Islet of Langerhans (tissue), 1 donor: ENCODE measurements at regions not wholly inside any gene's neighbourhood (a gene's known extent, or its start where the extent isn't known, plus 50 kb on each side); places are given as distances from the start of the nearest gene placed in this dataset.
"Not testable (repeated sequence)": the region's sequence is repeated elsewhere in the genome, so short reads cannot be mapped to it uniquely, and the experiment has no call there.

Experiments
- FAIRE-seq: peaks from one replicate; lab custom pipeline; 2011; peaks lifted over from hg19 to GRCh38; lab: Jason Lieb, UNC

- no peak for FAIRE-seq
Observed at GRCh38 chr2:2734308-2734707, 403.2 kb upstream of the MYT1L start.

- no peak for FAIRE-seq
Observed at GRCh38 chr2:2733818-2734217, 402.7 kb upstream of the MYT1L start.

GRCh38 chr2:2732331-2733119 lies 401.4 kb upstream of the MYT1L start:
- no peak for FAIRE-seq

GRCh38 chr2:2731816-2732284 lies 400.8 kb upstream of the MYT1L start:
- FAIRE-seq, result no peak

- no peak for FAIRE-seq
Observed at GRCh38 chr2:2731101-2731815, 400.2 kb upstream of the MYT1L start.

GRCh38 chr2:2730301-2730833 lies 399.3 kb upstream of the MYT1L start:
- FAIRE-seq, result no peak

- FAIRE-seq, result no peak
Observed at GRCh38 chr2:2729246-2729645, 398.2 kb upstream of the MYT1L start.

- FAIRE-seq, result no peak
Observed at GRCh38 chr2:2728635-2729034, 397.6 kb upstream of the MYT1L start.

- FAIRE-seq, result no peak
Observed at GRCh38 chr2:2727876-2728511, 396.9 kb upstream of the MYT1L start.

GRCh38 chr2:2726163-2726562 lies 395.1 kb upstream of the MYT1L start:
- no peak for FAIRE-seq

GRCh38 chr2:2723064-2723463 lies 392.0 kb upstream of the MYT1L start:
- FAIRE-seq, result no peak

GRCh38 chr2:2721296-2721835 lies 390.3 kb upstream of the MYT1L start:
- FAIRE-seq, result no peak

GRCh38 chr2:2720806-2721205 lies 389.7 kb upstream of the MYT1L start:
- not testable (repeated sequence) for FAIRE-seq

GRCh38 chr2:2720351-2720750 lies 389.3 kb upstream of the MYT1L start:
- no peak for FAIRE-seq

- FAIRE-seq, result no peak
Observed at GRCh38 chr2:2719781-2720180, 388.7 kb upstream of the MYT1L start.

GRCh38 chr2:2719015-2719414 lies 387.9 kb upstream of the MYT1L start:
- no peak for FAIRE-seq

GRCh38 chr2:2717406-2717805 lies 386.3 kb upstream of the MYT1L start:
- no peak for FAIRE-seq

- FAIRE-seq, result no peak
Observed at GRCh38 chr2:2716771-2717170, 385.7 kb upstream of the MYT1L start.

- no peak for FAIRE-seq
Observed at GRCh38 chr2:2715036-2715818, 384.2 kb upstream of the MYT1L start.

- FAIRE-seq, result no peak
Observed at GRCh38 chr2:2714408-2714807, 383.3 kb upstream of the MYT1L start.

GRCh38 chr2:2709431-2709770 lies 378.3 kb upstream of the MYT1L start:
- FAIRE-seq, result no peak
